ENCODE measurements at regions not wholly inside any gene's neighbourhood (a gene's known extent, or its start where the extent isn't known, plus 50 kb on each side); places are given as distances from the start of the nearest gene placed in this dataset.

DNA sequence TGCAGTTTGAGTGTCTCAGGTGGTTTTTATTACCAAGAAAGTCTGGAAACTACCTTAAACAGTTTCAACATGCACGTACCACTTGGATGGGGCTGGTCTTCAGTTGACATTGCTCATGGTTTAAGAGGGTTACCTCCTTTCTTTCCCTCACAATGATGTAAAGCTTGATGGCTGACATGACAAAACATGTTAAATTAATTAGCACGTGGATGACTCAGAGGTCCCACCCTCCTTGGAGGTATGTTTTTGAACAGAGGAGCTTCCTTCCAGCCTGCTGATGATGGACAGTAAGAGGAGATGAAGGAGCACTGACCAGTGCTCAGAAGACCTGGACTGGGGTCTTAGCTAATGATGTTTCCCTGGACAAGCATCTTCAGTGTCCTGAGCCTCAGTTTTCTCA lies 322.3 kb upstream of the PODXL start:
- H3K36me3 ChIP-seq (ENCODE audit: control insufficient read depth in 2 of 2, extremely low read depth in 1 of 2, insufficient read depth in 2 of 2, low read length in 2 of 2), result no peaks in the 10 kb centered on the region
- H2AFZ ChIP-seq (ENCODE audit: low read depth, low read length), result no peak overlapping the region
- DNase-seq (ENCODE audit: low read depth, low spot score) (no peak), FAIRE-seq (no peak)
- ChIA-PET POLR2A (no interaction called here), CTCF (interaction anchor here (1.4 kb wide), 1 partner anchor 20 kb away, joined by 7 read pairs; no protein-coding TSS in a partner anchor)
- intact Hi-C loops (cut with micrococcal nuclease) (no loop called here), dilution Hi-C loops (cut with MboI; ENCODE audit: extremely low pct_ligation_motif_present, low sequenced_read_pairs) (no loop called here)
- BruUV-seq (replicated peaks), result no TSS peak
- no peaks in the 10 kb centered on the region for H4K20me1 ChIP-seq (replicated peaks; ENCODE audit: control insufficient read depth, extremely low read depth, insufficient read depth, low read length)
- H3K9me1 ChIP-seq (replicated peaks; ENCODE audit: control insufficient read depth, extremely low read depth, insufficient read depth, low read length), result no peaks in the 10 kb centered on the region
- TF ChIP-seq GATA2 (IDR thresholded peaks at IDR 0.05; ENCODE audit: insufficient read depth, insufficient read length, low read depth, low read length), result no peak
- TF ChIP-seq, protein P1, sequence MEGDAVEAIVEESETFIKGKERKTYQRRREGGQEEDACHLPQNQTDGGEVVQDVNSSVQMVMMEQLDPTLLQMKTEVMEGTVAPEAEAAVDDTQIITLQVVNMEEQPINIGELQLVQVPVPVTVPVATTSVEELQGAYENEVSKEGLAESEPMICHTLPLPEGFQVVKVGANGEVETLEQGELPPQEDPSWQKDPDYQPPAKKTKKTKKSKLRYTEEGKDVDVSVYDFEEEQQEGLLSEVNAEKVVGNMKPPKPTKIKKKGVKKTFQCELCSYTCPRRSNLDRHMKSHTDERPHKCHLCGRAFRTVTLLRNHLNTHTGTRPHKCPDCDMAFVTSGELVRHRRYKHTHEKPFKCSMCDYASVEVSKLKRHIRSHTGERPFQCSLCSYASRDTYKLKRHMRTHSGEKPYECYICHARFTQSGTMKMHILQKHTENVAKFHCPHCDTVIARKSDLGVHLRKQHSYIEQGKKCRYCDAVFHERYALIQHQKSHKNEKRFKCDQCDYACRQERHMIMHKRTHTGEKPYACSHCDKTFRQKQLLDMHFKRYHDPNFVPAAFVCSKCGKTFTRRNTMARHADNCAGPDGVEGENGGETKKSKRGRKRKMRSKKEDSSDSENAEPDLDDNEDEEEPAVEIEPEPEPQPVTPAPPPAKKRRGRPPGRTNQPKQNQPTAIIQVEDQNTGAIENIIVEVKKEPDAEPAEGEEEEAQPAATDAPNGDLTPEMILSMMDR (IDR thresholded peaks at IDR 0.05; ENCODE audit: extremely low read depth in 1 of 2, insufficient read depth in 1 of 2, low read depth in 1 of 2, low read length in 2 of 2), result no peak
- TF ChIP-seq, protein P2, sequence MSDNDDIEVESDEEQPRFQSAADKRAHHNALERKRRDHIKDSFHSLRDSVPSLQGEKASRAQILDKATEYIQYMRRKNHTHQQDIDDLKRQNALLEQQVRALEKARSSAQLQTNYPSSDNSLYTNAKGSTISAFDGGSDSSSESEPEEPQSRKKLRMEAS (IDR thresholded peaks at IDR 0.05; ENCODE audit: insufficient read depth, insufficient read length), result no peak
- TF ChIP-seq MYC (IDR thresholded peaks at IDR 0.05; ENCODE audit: low read depth, low read length), result no peak
- TF ChIP-seq POLR2AphosphoS5 (IDR thresholded peaks at IDR 0.05; ENCODE audit: insufficient read depth, low read depth, low read length), result no peak
- TF ChIP-seq JUN (IDR thresholded peaks at IDR 0.05; ENCODE audit: borderline replicate concordance, insufficient read depth, insufficient read length, low read depth), result no peak
- no peaks in the 10 kb centered on the region for H3K9me3 ChIP-seq (replicated peaks; ENCODE audit: control insufficient read depth, insufficient read depth, low read length)
- H3K79me2 ChIP-seq (ENCODE audit: control insufficient read depth, insufficient read depth, low read length), result no peaks in the 10 kb centered on the region
- H3K27ac ChIP-seq (ENCODE audit: insufficient read depth, low read depth, low read length), result no peak overlapping the region
- H3K27me3 ChIP-seq (ENCODE audit: control insufficient read depth in 2 of 2, insufficient read depth in 2 of 2, low read length in 2 of 2), result peaks cover 11 to 19% of the 10 kb centered on the region in 2 experiments
- H3K4me1 ChIP-seq (ENCODE audit: control insufficient read depth, extremely low read depth, insufficient read depth, low read length), result no peaks in the 10 kb centered on the region
- H3K4me2 ChIP-seq (ENCODE audit: insufficient read depth, low read length), result no peak overlapping the region
- H3K9ac ChIP-seq (replicated peaks; ENCODE audit: extremely low read depth, insufficient read depth, low read length), result no peak overlapping the region
- no peak overlapping the region for H3K4me3 ChIP-seq (replicated peaks in 1 of 3; ENCODE audit: insufficient read depth in 1 of 3, low read depth in 1 of 3, low read length in 3 of 3)
